H1 (cell line): ENCODE measurements at regions not wholly inside any gene's neighbourhood (a gene's known extent, or its start where the extent isn't known, plus 50 kb on each side); places are given as distances from the start of the nearest gene placed in this dataset.

Experiments used
- CTCF ChIA-PET: fragments of 300-600 bp; sonication (Branson Sonifier 250); formaldehyde crosslinking; loops from one replicate; lab custom pipeline; 2021; ENCODE audit not compliant: partially characterized antibody; lab: Charles Lee
- POLR2A ChIA-PET: fragments of 300-600 bp; sonication (Branson Sonifier 250); formaldehyde crosslinking; loops from one replicate; lab custom pipeline; 2021; ENCODE audit warnings: inconsistent platforms; ENCODE audit not compliant: partially characterized antibody; lab: Charles Lee
- DNase-seq, 2 experiments: peaks; one replicate each; pipeline versions ENCODE4 v3.0.0 to v3.0.0-alpha.2; 2010 to 2022; ENCODE audit warnings: low spot score in 2 of 2, low read depth in 1 of 2, mixed read lengths in 1 of 2
- FAIRE-seq: peaks from 2 replicates; lab custom pipeline; 2011; peaks lifted over from hg19 to GRCh38; lab: Jason Lieb, UNC
- H2AFZ ChIP-seq: 2 replicates; pipeline ENCODE4 v1.8.1; 2012; ENCODE audit warnings: low read length, inconsistent platforms
- H2AK5ac ChIP-seq: 2 replicates; pipeline ENCODE4 v1.6.1; 2013; ENCODE audit warnings: low read depth, low read length
- H2BK120ac ChIP-seq: replicated peaks from 2 replicates; pipeline ENCODE3; 2013; ENCODE audit warnings: low read depth, low read length, inconsistent platforms
- H2BK12ac ChIP-seq: 2 replicates; pipeline ENCODE4 v1.6.1; 2013; ENCODE audit warnings: low read depth, low read length
- H2BK15ac ChIP-seq: 2 replicates; pipeline ENCODE4 v1.6.1; 2013; ENCODE audit warnings: low read length
- H2BK20ac ChIP-seq: 2 replicates; pipeline ENCODE4 v1.6.1; 2013; ENCODE audit warnings: low read length
- H2BK5ac ChIP-seq: 2 replicates; pipeline ENCODE4 v1.6.1; 2013; ENCODE audit warnings: low read depth, low read length
- H3K14ac ChIP-seq: 2 replicates; pipeline ENCODE4 v1.6.1; 2013; ENCODE audit warnings: inconsistent platforms; ENCODE audit not compliant: insufficient read length
- H3K18ac ChIP-seq: 2 replicates; pipeline ENCODE4 v1.6.1; 2013; ENCODE audit warnings: low read length; ENCODE audit errors: extremely low read depth
- H3K23ac ChIP-seq: 2 replicates; pipeline ENCODE4 v1.6.1; 2013; ENCODE audit warnings: inconsistent platforms; ENCODE audit not compliant: insufficient read length
- H3K23me2 ChIP-seq: 2 replicates; pipeline ENCODE4 v1.6.1; 2013; ENCODE audit warnings: low read depth, low read length
- H3K27ac ChIP-seq: 2 replicates; pipeline ENCODE4 v1.6.1; 2011; ENCODE audit warnings: low read depth, low read length, inconsistent platforms
- H3K27me3 ChIP-seq, 4 experiments: replicated peaks in 1 of 4; 1 replicate in 1 of 4; 2 replicates in 3 of 4; pipeline versions ENCODE4 v1.6.1 to v1.8.1; 2011 to 2013; ENCODE audit warnings: low read length in 3 of 4, mild to moderate bottlenecking in 3 of 4, inconsistent platforms in 2 of 4, mixed read lengths in 2 of 4, moderate library complexity in 1 of 4; ENCODE audit not compliant: control insufficient read depth in 3 of 4, insufficient read depth in 3 of 4; ENCODE audit errors: extremely low read depth in 1 of 4
- H3K36me3 ChIP-seq, 4 experiments: 2 replicates each; pipeline versions ENCODE4 v1.6.1 to v1.8.1; 2011 to 2013; ENCODE audit warnings: mild to moderate bottlenecking in 4 of 4, low read length in 3 of 4, moderate library complexity in 2 of 4, control low read depth in 1 of 4, inconsistent platforms in 1 of 4; ENCODE audit not compliant: insufficient read depth in 4 of 4, control insufficient read depth in 2 of 4
- H3K4ac ChIP-seq: replicated peaks from 2 replicates; pipeline ENCODE3; 2013; ENCODE audit warnings: low read length, low read depth, mixed read lengths, inconsistent platforms; ENCODE audit not compliant: insufficient read length
- H3K4me1 ChIP-seq, 4 experiments: replicated peaks in 1 of 4; 1 replicate in 1 of 4; 2 replicates in 3 of 4; pipeline versions ENCODE4 v1.6.1 to v1.8.1; 2011 to 2013; ENCODE audit warnings: low read length in 3 of 4, inconsistent platforms in 2 of 4, mixed read lengths in 1 of 4; ENCODE audit not compliant: insufficient read depth in 4 of 4, control insufficient read depth in 3 of 4
- H3K4me2 ChIP-seq, 2 experiments: 2 replicates each; pipeline versions ENCODE4 v1.6.1 to v1.8.1; 2011 to 2013; ENCODE audit warnings: low read depth in 2 of 2, low read length in 2 of 2, control low read depth in 1 of 2, inconsistent platforms in 1 of 2, mild to moderate bottlenecking in 1 of 2; ENCODE audit not compliant: insufficient read depth in 1 of 2
- H3K4me3 ChIP-seq, 4 experiments: fragments of 200-600, 300-600 bp in 1 of 4; sonication (generic), shearing (Covaris generic), sonication (Bioruptor Twin) in 1 of 4; 2 replicates each; pipeline versions ENCODE4 v1.5.1 to v1.8.1; 2011 to 2016; ENCODE audit warnings: low read length in 4 of 4, low read depth in 3 of 4, control low read depth in 2 of 4, inconsistent platforms in 2 of 4, mild to moderate bottlenecking in 2 of 4, mixed read lengths in 1 of 4, moderate library complexity in 1 of 4; ENCODE audit not compliant: insufficient read depth in 2 of 4; ENCODE audit errors: extremely low read depth in 1 of 4
- H3K56ac ChIP-seq: replicated peaks from 2 replicates; pipeline ENCODE3; 2013; ENCODE audit warnings: low read depth, mild to moderate bottlenecking, mixed read lengths, low read length, inconsistent platforms; ENCODE audit not compliant: insufficient read length
- H3K79me1 ChIP-seq: 2 replicates; pipeline ENCODE4 v1.6.1; 2013; ENCODE audit warnings: low read depth, low read length, control low read depth
- H3K79me2 ChIP-seq, 2 experiments: 2 replicates each; pipeline versions ENCODE4 v1.6.1 to v1.8.1; 2012 to 2013; ENCODE audit warnings: low read length in 2 of 2, mild to moderate bottlenecking in 2 of 2, inconsistent platforms in 1 of 2; ENCODE audit not compliant: insufficient read depth in 2 of 2, control insufficient read depth in 1 of 2
- H3K9ac ChIP-seq, 4 experiments: replicated peaks in 1 of 4; 1 replicate in 1 of 4; 2 replicates in 3 of 4; pipeline versions ENCODE4 v1.6.1 to v1.8.1; 2011 to 2013; ENCODE audit warnings: low read depth in 3 of 4, low read length in 3 of 4, control low read depth in 2 of 4, mild to moderate bottlenecking in 2 of 4, moderate library complexity in 2 of 4, inconsistent platforms in 1 of 4; ENCODE audit errors: extremely low read depth in 1 of 4
- H3K9me3 ChIP-seq, 2 experiments: 2 replicates each; pipeline versions ENCODE4 v1.6.1 to v1.8.1; 2012 to 2013; ENCODE audit warnings: mild to moderate bottlenecking in 2 of 2, moderate library complexity in 2 of 2, control low read depth in 1 of 2, inconsistent platforms in 1 of 2, low read depth in 1 of 2, low read length in 1 of 2, mixed read lengths in 1 of 2; ENCODE audit not compliant: insufficient read depth in 2 of 2
- H4K20me1 ChIP-seq, 2 experiments: replicated peaks in 1 of 2; 2 replicates each; pipeline versions ENCODE3 to v1.8.1; 2011 to 2013; ENCODE audit warnings: inconsistent platforms in 2 of 2, low read length in 2 of 2, mild to moderate bottlenecking in 1 of 2; ENCODE audit not compliant: insufficient read depth in 2 of 2, control insufficient read depth in 1 of 2
- H4K5ac ChIP-seq: 2 replicates; pipeline ENCODE4 v1.6.1; 2013; ENCODE audit warnings: low read length, low read depth, mixed read lengths, inconsistent platforms; ENCODE audit not compliant: insufficient read length
- H4K8ac ChIP-seq: 2 replicates; pipeline ENCODE4 v1.8.0; 2013; ENCODE audit warnings: mild to moderate bottlenecking, moderate library complexity, low read length, inconsistent platforms; ENCODE audit not compliant: insufficient read depth; ENCODE audit errors: extremely low read depth
- H4K91ac ChIP-seq: replicated peaks from 2 replicates; pipeline ENCODE3; 2013; ENCODE audit warnings: low read length, mixed read lengths, inconsistent platforms; ENCODE audit not compliant: insufficient read length
- ASH2L ChIP-seq: fragments of 200-600, 300-600 bp; sonication (generic); IDR thresholded peaks from one replicate; pipeline ENCODE4 v1.7.1; 2017; ENCODE audit warnings: low read length
- CBX8 ChIP-seq: fragments of 300-800, 300-1000 bp; sonication (generic); IDR thresholded peaks from 2 replicates; pipeline ENCODE4 v1.7.1; 2016; ENCODE audit warnings: low read depth, low read length, borderline replicate concordance
- HDAC2 ChIP-seq, 2 experiments: fragments of 300-600 bp in 1 of 2; sonication (generic) in 1 of 2; IDR thresholded peaks; 2 replicates each; pipeline ENCODE4 v1.6.1; 2011 to 2012; ENCODE audit warnings: low read depth in 2 of 2, low read length in 2 of 2, mild to moderate bottlenecking in 2 of 2, moderate library complexity in 2 of 2, borderline replicate concordance in 1 of 2, inconsistent platforms in 1 of 2
- JUN ChIP-seq: IDR thresholded peaks from 2 replicates; pipeline ENCODE4 v1.6.1; 2011; ENCODE audit warnings: low read depth, mild to moderate bottlenecking, improper control_type of control experiment, low read length
- JUND ChIP-seq: IDR thresholded peaks from 2 replicates; pipeline ENCODE4 v1.6.1; 2011; ENCODE audit warnings: mild to moderate bottlenecking, improper control_type of control experiment, low read length
- KDM1A ChIP-seq: fragments of 200-600, 300-600 bp; sonication (generic); IDR thresholded peaks from 2 replicates; pipeline ENCODE4 v1.7.1; 2016; ENCODE audit warnings: mild to moderate bottlenecking, low read length, borderline replicate concordance
- KDM4A ChIP-seq: IDR thresholded peaks from one replicate; pipeline ENCODE4 v1.7.1; 2012; ENCODE audit warnings: low read depth, mild to moderate bottlenecking, moderate library complexity, low read length, inconsistent platforms; ENCODE audit not compliant: severe bottlenecking
- PHF8 ChIP-seq: fragments of 200-600 bp; sonication (generic); conservative IDR thresholded peaks from 2 replicates; pipeline ENCODE4 v1.7.1; 2012; ENCODE audit warnings: low read depth, mild to moderate bottlenecking, inconsistent platforms, low read length, moderate library complexity
- RBBP5 ChIP-seq: IDR thresholded peaks from 2 replicates; pipeline ENCODE4 v1.7.1; 2012; ENCODE audit warnings: low read depth, mild to moderate bottlenecking, inconsistent platforms, low read length, moderate library complexity, borderline replicate concordance
- SAP30 ChIP-seq: fragments of 300-600 bp; sonication (generic); IDR thresholded peaks from 2 replicates; pipeline ENCODE4 v1.7.1; 2012; ENCODE audit warnings: low read length, moderate library complexity, mild to moderate bottlenecking, inconsistent platforms; ENCODE audit not compliant: insufficient read depth, insufficient replicate concordance
- SP2 ChIP-seq: IDR thresholded peaks from 2 replicates; pipeline ENCODE4 v1.6.1; 2012; ENCODE audit warnings: mild to moderate bottlenecking, low read length, inconsistent platforms
- TAF7 ChIP-seq: optimal IDR thresholded peaks from 2 replicates; pipeline ENCODE3; 2011; ENCODE audit warnings: low read depth, mild to moderate bottlenecking, inconsistent platforms, low read length, moderate library complexity, borderline replicate concordance
- TBP ChIP-seq: IDR thresholded peaks from 2 replicates; pipeline ENCODE4 v1.6.1; 2011; ENCODE audit warnings: low read depth, low read length, improper control_type of control experiment
- YY1 ChIP-seq: IDR thresholded peaks from 2 replicates; pipeline ENCODE4 v1.6.1; 2011; ENCODE audit warnings: low read depth, mild to moderate bottlenecking, low read length
- WGBS, 2 experiments: shearing (Covaris generic) in 1 of 2; methylation state at CpG; one replicate each; pipeline versions ENCODE4 v1.1.6 to v1.1.7; 2013 to 2015; ENCODE audit warnings: low lambda C conversion rate in 2 of 2, mixed read lengths in 2 of 2, inconsistent platforms in 1 of 2, low coverage in 1 of 2, missing lambda C conversion rate in 1 of 2; ENCODE audit not compliant: insufficient replicate concordance in 2 of 2, insufficient coverage in 1 of 2, insufficient read length in 1 of 2; ENCODE audit errors: extremely low coverage in 1 of 2, missing lambda C conversion rate in 1 of 2; 5-methylcytosine and 5-hydroxymethylcytosine counted together

DNA sequence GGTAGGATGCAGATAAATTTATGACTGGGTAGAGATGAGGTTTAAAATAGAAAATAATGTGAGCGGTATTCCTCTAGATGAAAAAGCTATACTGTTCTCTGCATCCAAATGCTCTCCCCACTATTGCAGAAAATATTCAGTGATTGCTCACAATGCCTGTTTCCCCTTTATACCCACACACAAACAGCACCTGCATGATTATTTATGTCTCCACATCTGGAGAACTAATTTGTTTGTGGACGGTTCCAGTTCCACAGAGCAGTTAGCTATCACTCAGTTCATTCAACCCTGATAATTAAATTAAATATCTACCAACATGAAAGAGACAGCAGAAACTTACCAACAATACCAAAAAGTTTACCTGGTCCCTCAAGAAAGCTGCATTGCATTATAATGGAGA lies 800.0 kb downstream of the CDH11 start (continued):
- TF ChIP-seq YY1, result no peak

DNA sequence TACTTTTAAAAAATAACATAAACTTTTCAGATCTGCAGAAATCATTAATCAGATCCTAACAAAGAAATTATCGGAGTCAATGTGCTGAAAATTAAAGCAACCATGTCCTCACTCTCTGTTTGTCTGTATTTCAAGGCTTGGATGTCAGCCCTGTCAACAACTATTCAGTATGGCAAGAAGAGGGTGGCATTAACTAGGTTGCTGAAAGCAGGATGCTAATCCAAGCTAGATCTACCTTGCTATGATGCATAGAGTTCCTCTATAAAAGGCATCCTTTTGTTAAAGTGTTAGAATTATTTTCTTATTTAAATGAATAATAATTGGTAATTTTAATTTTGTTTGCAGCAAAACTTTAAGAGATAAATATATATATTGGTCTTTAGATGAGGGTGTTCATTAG lies 800.8 kb downstream of the CDH11 start:
- no peak for FAIRE-seq
- POLR2A ChIA-PET, result no interaction called here
- TF ChIP-seq PHF8 (no peak), HDAC2 (IDR thresholded peaks at IDR 0.05; ENCODE audit: borderline replicate concordance in 1 of 2, low read depth in 2 of 2, low read length in 2 of 2) (no peak), JUND (no peak), TAF7 (no peak), RBBP5 (no peak), KDM1A (no peak), CBX8 (no peak), JUN (no peak), SP2 (no peak), ASH2L (no peak), KDM4A (no peak), SAP30 (no peak), TBP (no peak)

More for the DNA sequence above, 800.8 kb downstream of the CDH11 start:
- H3K4ac ChIP-seq, result no peak overlapping the region
- no peak overlapping the region for H3K9ac ChIP-seq
- H3K27me3 ChIP-seq, result no peaks in the 10 kb centered on the region
- no peak overlapping the region for H2BK5ac ChIP-seq
- no peaks in the 10 kb centered on the region for H3K4me1 ChIP-seq
- no peak overlapping the region for H3K14ac ChIP-seq
- no peak overlapping the region for H2BK15ac ChIP-seq
- 95% methylated on average over 1 of the region's 1 CpG; no CpG with 5 or more reads in 1 of the 2 experiments for WGBS, 2 experiments
- no peak overlapping the region for H3K18ac ChIP-seq
- H3K27ac ChIP-seq, result no peak overlapping the region
- no peaks in the 10 kb centered on the region for H3K79me2 ChIP-seq
- H4K20me1 ChIP-seq, result no peaks in the 10 kb centered on the region
- no peak for DNase-seq
- H3K79me1 ChIP-seq, result no peaks in the 10 kb centered on the region
- no peak overlapping the region for H4K8ac ChIP-seq
- H4K5ac ChIP-seq, result no peak overlapping the region
- H3K4me3 ChIP-seq, result no peak overlapping the region
- no peaks in the 10 kb centered on the region for H3K9me3 ChIP-seq
- H2AK5ac ChIP-seq, result no peak overlapping the region
- H3K56ac ChIP-seq, result no peak overlapping the region
- no peak overlapping the region for H4K91ac ChIP-seq
- no peak overlapping the region for H2AFZ ChIP-seq
- no peak overlapping the region for H3K23ac ChIP-seq
- CTCF ChIA-PET, result no interaction called here
- no peaks in the 10 kb centered on the region for H3K36me3 ChIP-seq
- no peak overlapping the region for H2BK20ac ChIP-seq
- no peaks in the 10 kb centered on the region for H3K23me2 ChIP-seq
- H3K4me2 ChIP-seq, result no peak overlapping the region
- H2BK12ac ChIP-seq, result no peak overlapping the region
- H2BK120ac ChIP-seq, result no peak overlapping the region
